Neuronal stem cell (in vitro differentiated cells): ENCODE measurements at regions not wholly inside any gene's neighbourhood (a gene's known extent, or its start where the extent isn't known, plus 50 kb on each side); places are given as distances from the start of the nearest gene placed in this dataset.

Experiments used
- DNase-seq: peaks from one replicate; pipeline ENCODE4 v3.0.0-alpha.2; 2013; ENCODE audit warnings: low spot score
- H2AFZ ChIP-seq: one replicate; pipeline ENCODE4 v1.6.1; 2013; ENCODE audit warnings: mild to moderate bottlenecking, low read length, inconsistent platforms
- H2AK5ac ChIP-seq: 2 replicates; pipeline ENCODE4 v1.6.1; 2013; ENCODE audit warnings: low read depth, mild to moderate bottlenecking, inconsistent platforms, low read length, moderate library complexity, mixed read lengths
- H2BK120ac ChIP-seq: 2 replicates; pipeline ENCODE4 v1.6.1; 2013; ENCODE audit warnings: low read depth, mild to moderate bottlenecking, inconsistent platforms, low read length, moderate library complexity, mixed read lengths
- H2BK12ac ChIP-seq: one replicate; pipeline ENCODE4 v1.6.1; 2013; ENCODE audit warnings: low read length, inconsistent platforms
- H2BK15ac ChIP-seq: 2 replicates; pipeline ENCODE4 v1.6.1; 2013; ENCODE audit warnings: mild to moderate bottlenecking, low read length, inconsistent platforms, mixed read lengths
- H2BK5ac ChIP-seq: one replicate; pipeline ENCODE4 v1.6.1; 2013; ENCODE audit warnings: inconsistent platforms, mild to moderate bottlenecking, low read length, moderate library complexity
- H3K14ac ChIP-seq: one replicate; pipeline ENCODE4 v1.6.1; 2013; ENCODE audit warnings: low read length, inconsistent platforms
- H3K18ac ChIP-seq: 2 replicates; pipeline ENCODE4 v1.6.1; 2013; ENCODE audit warnings: low read length, inconsistent platforms
- H3K23ac ChIP-seq: 2 replicates; pipeline ENCODE4 v1.6.1; 2013; ENCODE audit warnings: low read depth, mild to moderate bottlenecking, mixed read lengths, low read length, inconsistent platforms; ENCODE audit not compliant: poor library complexity
- H3K27ac ChIP-seq: replicated peaks from 3 replicates; pipeline ENCODE4 v1.5.1; 2013; ENCODE audit warnings: low read length, inconsistent platforms
- H3K27me3 ChIP-seq, 3 experiments: 2 replicates each; pipeline ENCODE4 v1.6.1; 2013; ENCODE audit warnings: low read length in 3 of 3, mild to moderate bottlenecking in 2 of 3, inconsistent platforms in 1 of 3, low read depth in 1 of 3, mixed read lengths in 1 of 3, moderate library complexity in 1 of 3; ENCODE audit not compliant: control insufficient read depth in 3 of 3, insufficient read depth in 3 of 3
- H3K36me3 ChIP-seq, 2 donors: replicated peaks in 1 of 2; 2 replicates each; pipeline ENCODE4 v1.6.1; 2013; ENCODE audit warnings: low read length in 2 of 2; ENCODE audit not compliant: control insufficient read depth in 2 of 2, insufficient read depth in 2 of 2
- H3K4ac ChIP-seq: 2 replicates; pipeline ENCODE4 v1.6.1; 2013; ENCODE audit warnings: inconsistent platforms, mild to moderate bottlenecking, low read length, moderate library complexity
- H3K4me1 ChIP-seq, 2 donors: 1 replicate in 1 of 2; 2 replicates in 1 of 2; pipeline ENCODE4 v1.6.1; 2013; ENCODE audit warnings: low read length in 2 of 2, low read depth in 1 of 2; ENCODE audit not compliant: control insufficient read depth in 2 of 2, insufficient read depth in 1 of 2
- H3K4me2 ChIP-seq: one replicate; pipeline ENCODE4 v1.6.1; 2013; ENCODE audit warnings: mild to moderate bottlenecking, low read length, inconsistent platforms; ENCODE audit not compliant: insufficient read depth, poor library complexity, severe bottlenecking
- H3K4me3 ChIP-seq, 2 donors: 2 replicates each; pipeline ENCODE4 v1.5.1; 2013; ENCODE audit warnings: low read length in 2 of 2, mild to moderate bottlenecking in 2 of 2, inconsistent platforms in 1 of 2, moderate library complexity in 1 of 2
- H3K79me1 ChIP-seq: one replicate; pipeline ENCODE4 v1.6.1; 2013; ENCODE audit warnings: low read depth, mild to moderate bottlenecking, inconsistent platforms, low read length, moderate library complexity
- H3K9ac ChIP-seq: one replicate; pipeline ENCODE4 v1.6.1; 2013; ENCODE audit warnings: mild to moderate bottlenecking, low read depth, low read length, inconsistent platforms; ENCODE audit not compliant: poor library complexity
- H3K9me3 ChIP-seq, 2 donors: replicated peaks in 1 of 2; 2 replicates each; pipeline versions ENCODE3 to v1.6.1; 2013; ENCODE audit warnings: low read length in 2 of 2, mild to moderate bottlenecking in 2 of 2, inconsistent platforms in 1 of 2, low read depth in 1 of 2, mixed read lengths in 1 of 2, moderate library complexity in 1 of 2; ENCODE audit not compliant: control insufficient read depth in 2 of 2, insufficient read depth in 1 of 2
- H4K8ac ChIP-seq: one replicate; pipeline ENCODE4 v1.6.1; 2013; ENCODE audit warnings: low read depth, mild to moderate bottlenecking, inconsistent platforms, low read length, moderate library complexity
- H4K91ac ChIP-seq: one replicate; pipeline ENCODE4 v1.6.1; 2013; ENCODE audit warnings: low read length, low read depth, mild to moderate bottlenecking, inconsistent platforms; ENCODE audit not compliant: poor library complexity
- WGBS, 2 donors: extraction: QIAGEN DNeasy Blood & Tissue Kit; methylation state at CpG; one replicate each; pipeline ENCODE4 v1.1.7; 2013; ENCODE audit warnings: missing lambda C conversion rate in 2 of 2, mixed read lengths in 1 of 2; ENCODE audit not compliant: insufficient read length in 2 of 2, insufficient replicate concordance in 1 of 2; ENCODE audit errors: extremely low coverage in 2 of 2; 5-methylcytosine and 5-hydroxymethylcytosine counted together

GRCh38 chr15:69753867-69754266 lies 301.2 kb downstream of the RPLP1 start:
- Histone ChIP-seq H4K91ac (no peak overlapping the region), H4K8ac (no peak overlapping the region), H3K4me2 (no peak overlapping the region), H2BK12ac (no peak overlapping the region), H3K18ac (no peak overlapping the region), H3K4me3 (no peak overlapping the region), H2BK15ac (no peak overlapping the region), H3K4me1 (peaks cover 0 to 2% of the 10 kb centered on the region in 2 donors), H2BK5ac (no peak overlapping the region), H3K14ac (no peak overlapping the region), H2BK120ac (no peak overlapping the region), H3K27me3 (no peaks in the 10 kb centered on the region), H2AK5ac (no peak overlapping the region), H2AFZ (no peak overlapping the region), H3K9me3 (peaks cover 0 to 2% of the 10 kb centered on the region in 2 donors), H3K27ac (no peak overlapping the region), H3K23ac (no peak overlapping the region), H3K79me1 (no peaks in the 10 kb centered on the region), H3K4ac (no peak overlapping the region), H3K9ac (no peak overlapping the region), H3K36me3 (no peaks in the 10 kb centered on the region)
- WGBS, 2 donors = no CpG with 5 or more reads among the region's 1 CpG
- DNase-seq = no peak

GRCh38 chr15:69754313-69754712 lies 301.7 kb downstream of the RPLP1 start:
- no peak overlapping the region for H3K14ac ChIP-seq
- no peak overlapping the region for H2AFZ ChIP-seq
- no CpG with 5 or more reads among the region's 1 CpG for WGBS, 2 donors
- H3K9me3 ChIP-seq = peaks cover 0 to 2% of the 10 kb centered on the region in 2 donors
- no peak overlapping the region for H3K27ac ChIP-seq
- H2BK5ac ChIP-seq = no peak overlapping the region
- no peaks in the 10 kb centered on the region for H3K79me1 ChIP-seq
- no peak overlapping the region for H2BK120ac ChIP-seq
- H3K27me3 ChIP-seq = no peaks in the 10 kb centered on the region
- no peak overlapping the region for H3K23ac ChIP-seq
- no peak overlapping the region for H3K4me3 ChIP-seq
- no peak overlapping the region for H4K8ac ChIP-seq
- no peak for DNase-seq
- H3K36me3 ChIP-seq = no peaks in the 10 kb centered on the region
- H2BK12ac ChIP-seq = no peak overlapping the region
- no peak overlapping the region for H3K4me2 ChIP-seq
- H3K9ac ChIP-seq = no peak overlapping the region
- peaks cover 0 to 1% of the 10 kb centered on the region in 2 donors for H3K4me1 ChIP-seq
- no peak overlapping the region for H2AK5ac ChIP-seq
- H3K4ac ChIP-seq = no peak overlapping the region
- H2BK15ac ChIP-seq = no peak overlapping the region
- H4K91ac ChIP-seq = no peak overlapping the region
- no peak overlapping the region for H3K18ac ChIP-seq

- H3K4me2 ChIP-seq = no peak overlapping the region
- H3K4me3 ChIP-seq = no peak overlapping the region
- no peak overlapping the region for H3K4ac ChIP-seq
- H3K79me1 ChIP-seq = no peaks in the 10 kb centered on the region
- H3K18ac ChIP-seq = no peak overlapping the region
- H3K27ac ChIP-seq = no peak overlapping the region
- H3K9me3 ChIP-seq = peaks cover 0 to 2% of the 10 kb centered on the region in 2 donors
- no peak overlapping the region for H2BK15ac ChIP-seq
- no peak overlapping the region for H4K8ac ChIP-seq
- H3K27me3 ChIP-seq = no peaks in the 10 kb centered on the region
- no peak overlapping the region for H3K14ac ChIP-seq
- H3K4me1 ChIP-seq = peaks cover 0 to 1% of the 10 kb centered on the region in 2 donors
- no peak overlapping the region for H3K23ac ChIP-seq
- H2AFZ ChIP-seq = no peak overlapping the region
- WGBS, 2 donors = no CpG with 5 or more reads among the region's 7 CpGs
- no peak overlapping the region for H2BK120ac ChIP-seq
- H4K91ac ChIP-seq = no peak overlapping the region
- no peak overlapping the region for H2BK5ac ChIP-seq
- H2AK5ac ChIP-seq = no peak overlapping the region
- no peak for DNase-seq
- H2BK12ac ChIP-seq = no peak overlapping the region
- H3K9ac ChIP-seq = no peak overlapping the region
- H3K36me3 ChIP-seq = no peaks in the 10 kb centered on the region
Measured at GRCh38 chr15:69755551-69756310, 303.1 kb downstream of the RPLP1 start.

- no CpG with 5 or more reads among the region's 3 CpGs for WGBS, 2 donors
- Histone ChIP-seq H3K14ac (no peak overlapping the region), H4K91ac (no peak overlapping the region), H3K9me3 (peaks cover 0 to 2% of the 10 kb centered on the region in 2 donors), H3K27ac (no peak overlapping the region), H3K4me1 (peaks cover 0 to 1% of the 10 kb centered on the region in 2 donors), H4K8ac (no peak overlapping the region), H3K4ac (no peak overlapping the region), H2BK120ac (no peak overlapping the region), H2AFZ (no peak overlapping the region), H3K9ac (no peak overlapping the region), H2BK5ac (no peak overlapping the region), H3K4me3 (no peak overlapping the region), H3K18ac (no peak overlapping the region), H3K79me1 (no peaks in the 10 kb centered on the region), H3K23ac (no peak overlapping the region), H3K36me3 (no peaks in the 10 kb centered on the region), H3K27me3 (no peaks in the 10 kb centered on the region), H2BK12ac (no peak overlapping the region), H2AK5ac (no peak overlapping the region), H2BK15ac (no peak overlapping the region), H3K4me2 (no peak overlapping the region)
- no peak for DNase-seq
Measured at GRCh38 chr15:69756440-69756839, 303.8 kb downstream of the RPLP1 start.
